ENCODE measurements at regions not wholly inside any gene's neighbourhood (a gene's known extent, or its start where the extent isn't known, plus 50 kb on each side); places are given as distances from the start of the nearest gene placed in this dataset.

DNA sequence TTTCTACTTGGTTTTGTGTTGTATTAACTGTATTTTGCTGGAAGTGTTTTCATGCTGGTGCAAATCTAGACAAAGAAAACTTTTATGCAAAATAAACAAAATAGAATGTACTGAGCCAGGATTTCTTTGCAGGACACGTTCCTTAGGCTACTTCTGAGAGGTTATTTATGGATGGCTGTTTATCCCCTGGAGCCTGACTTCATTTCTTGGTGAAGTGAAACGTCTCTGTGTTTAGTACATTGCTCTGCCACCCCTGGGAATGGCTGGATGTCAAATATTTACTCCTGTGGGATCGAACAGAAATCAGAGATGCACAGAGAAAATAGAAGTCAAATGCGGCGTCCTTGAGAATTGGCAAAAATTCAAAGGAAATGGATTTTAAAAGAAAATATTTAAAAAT is 327.1 kb upstream of the MPDZ start:
- TF ChIP-seq, protein P1, sequence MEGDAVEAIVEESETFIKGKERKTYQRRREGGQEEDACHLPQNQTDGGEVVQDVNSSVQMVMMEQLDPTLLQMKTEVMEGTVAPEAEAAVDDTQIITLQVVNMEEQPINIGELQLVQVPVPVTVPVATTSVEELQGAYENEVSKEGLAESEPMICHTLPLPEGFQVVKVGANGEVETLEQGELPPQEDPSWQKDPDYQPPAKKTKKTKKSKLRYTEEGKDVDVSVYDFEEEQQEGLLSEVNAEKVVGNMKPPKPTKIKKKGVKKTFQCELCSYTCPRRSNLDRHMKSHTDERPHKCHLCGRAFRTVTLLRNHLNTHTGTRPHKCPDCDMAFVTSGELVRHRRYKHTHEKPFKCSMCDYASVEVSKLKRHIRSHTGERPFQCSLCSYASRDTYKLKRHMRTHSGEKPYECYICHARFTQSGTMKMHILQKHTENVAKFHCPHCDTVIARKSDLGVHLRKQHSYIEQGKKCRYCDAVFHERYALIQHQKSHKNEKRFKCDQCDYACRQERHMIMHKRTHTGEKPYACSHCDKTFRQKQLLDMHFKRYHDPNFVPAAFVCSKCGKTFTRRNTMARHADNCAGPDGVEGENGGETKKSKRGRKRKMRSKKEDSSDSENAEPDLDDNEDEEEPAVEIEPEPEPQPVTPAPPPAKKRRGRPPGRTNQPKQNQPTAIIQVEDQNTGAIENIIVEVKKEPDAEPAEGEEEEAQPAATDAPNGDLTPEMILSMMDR (tag by site-specific recombination; IDR thresholded peaks at IDR 0.05): no peak
- TF ChIP-seq MZF1 (tag by site-specific recombination; IDR thresholded peaks at IDR 0.05; ENCODE audit: borderline replicate concordance) (no peak), KLF16 (tag by site-specific recombination; IDR thresholded peaks at IDR 0.05) (no peak), ZXDB (tag by site-specific recombination; IDR thresholded peaks at IDR 0.05) (no peak), ZNF211 (tag by site-specific recombination; IDR thresholded peaks at IDR 0.05; ENCODE audit: low read depth) (no peak), ZNF24 (tag by site-specific recombination; IDR thresholded peaks at IDR 0.05) (no peak), SALL2 (tag by site-specific recombination; IDR thresholded peaks at IDR 0.05; ENCODE audit: borderline replicate concordance) (no peak), ZNF324 (tag by site-specific recombination; IDR thresholded peaks at IDR 0.05) (no peak), FEZF1 (tag by site-specific recombination; IDR thresholded peaks at IDR 0.05) (no peak)
- TF ChIP-seq, protein P2, sequence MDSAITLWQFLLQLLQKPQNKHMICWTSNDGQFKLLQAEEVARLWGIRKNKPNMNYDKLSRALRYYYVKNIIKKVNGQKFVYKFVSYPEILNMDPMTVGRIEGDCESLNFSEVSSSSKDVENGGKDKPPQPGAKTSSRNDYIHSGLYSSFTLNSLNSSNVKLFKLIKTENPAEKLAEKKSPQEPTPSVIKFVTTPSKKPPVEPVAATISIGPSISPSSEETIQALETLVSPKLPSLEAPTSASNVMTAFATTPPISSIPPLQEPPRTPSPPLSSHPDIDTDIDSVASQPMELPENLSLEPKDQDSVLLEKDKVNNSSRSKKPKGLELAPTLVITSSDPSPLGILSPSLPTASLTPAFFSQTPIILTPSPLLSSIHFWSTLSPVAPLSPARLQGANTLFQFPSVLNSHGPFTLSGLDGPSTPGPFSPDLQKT (IDR thresholded peaks at IDR 0.05; ENCODE audit: borderline replicate concordance, low read depth, low read length): no peak
- TF ChIP-seq, protein P3, sequence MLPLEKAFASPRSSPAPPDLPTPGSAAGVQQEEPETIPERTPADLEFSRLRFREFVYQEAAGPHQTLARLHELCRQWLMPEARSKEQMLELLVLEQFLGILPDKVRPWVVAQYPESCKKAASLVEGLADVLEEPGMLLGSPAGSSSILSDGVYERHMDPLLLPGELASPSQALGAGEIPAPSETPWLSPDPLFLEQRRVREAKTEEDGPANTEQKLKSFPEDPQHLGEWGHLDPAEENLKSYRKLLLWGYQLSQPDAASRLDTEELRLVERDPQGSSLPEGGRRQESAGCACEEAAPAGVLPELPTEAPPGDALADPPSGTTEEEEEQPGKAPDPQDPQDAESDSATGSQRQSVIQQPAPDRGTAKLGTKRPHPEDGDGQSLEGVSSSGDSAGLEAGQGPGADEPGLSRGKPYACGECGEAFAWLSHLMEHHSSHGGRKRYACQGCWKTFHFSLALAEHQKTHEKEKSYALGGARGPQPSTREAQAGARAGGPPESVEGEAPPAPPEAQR (tag by site-specific recombination; IDR thresholded peaks at IDR 0.05): no peak

All from HEK293 (cell line).